ENCODE measurements at regions not wholly inside any gene's neighbourhood (a gene's known extent, or its start where the extent isn't known, plus 50 kb on each side); places are given as distances from the start of the nearest gene placed in this dataset.

DNA sequence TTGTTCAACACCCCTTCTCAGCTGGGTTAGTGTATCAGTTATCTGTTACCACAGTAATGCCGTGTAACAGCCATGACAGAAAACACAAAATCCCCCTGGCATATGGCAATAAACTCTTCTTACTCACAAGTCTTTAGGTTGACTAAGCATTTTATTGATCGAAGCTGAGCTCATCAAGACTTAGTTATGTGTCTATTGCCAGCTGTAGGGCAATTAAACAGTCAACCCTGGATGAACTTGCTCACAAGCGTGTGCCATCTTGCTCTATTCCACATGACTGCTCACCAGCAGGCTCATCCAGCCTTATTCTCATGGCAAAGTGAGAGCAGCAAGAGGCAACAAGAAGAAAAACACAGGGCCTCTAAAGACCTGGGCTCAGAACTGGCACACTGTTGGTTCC, 333.8 kb upstream of the PTBP2 start:
- Histone ChIP-seq H3K9ac (ENCODE audit: low read depth in 1 of 3, low read length in 3 of 3) (no peak overlapping the region), H3K27ac (ENCODE audit: low read depth, low read length) (no peak overlapping the region), H3K36me3 (ENCODE audit: control insufficient read depth in 3 of 3, insufficient read depth in 3 of 3, low read length in 3 of 3) (no peaks in the 10 kb centered on the region), H3K27me3 (ENCODE audit: control insufficient read depth in 3 of 3, insufficient read depth in 3 of 3, low read length in 3 of 3) (no peaks in the 10 kb centered on the region), H3K4me1 (ENCODE audit: control insufficient read depth in 3 of 3, insufficient read depth in 3 of 3, low read length in 3 of 3) (no peaks in the 10 kb centered on the region), H3K4me3 (ENCODE audit: low read length in 3 of 3) (no peak overlapping the region), H3K9me3 (ENCODE audit: control insufficient read depth in 3 of 3, low read length in 3 of 3) (no peaks in the 10 kb centered on the region)

DNA sequence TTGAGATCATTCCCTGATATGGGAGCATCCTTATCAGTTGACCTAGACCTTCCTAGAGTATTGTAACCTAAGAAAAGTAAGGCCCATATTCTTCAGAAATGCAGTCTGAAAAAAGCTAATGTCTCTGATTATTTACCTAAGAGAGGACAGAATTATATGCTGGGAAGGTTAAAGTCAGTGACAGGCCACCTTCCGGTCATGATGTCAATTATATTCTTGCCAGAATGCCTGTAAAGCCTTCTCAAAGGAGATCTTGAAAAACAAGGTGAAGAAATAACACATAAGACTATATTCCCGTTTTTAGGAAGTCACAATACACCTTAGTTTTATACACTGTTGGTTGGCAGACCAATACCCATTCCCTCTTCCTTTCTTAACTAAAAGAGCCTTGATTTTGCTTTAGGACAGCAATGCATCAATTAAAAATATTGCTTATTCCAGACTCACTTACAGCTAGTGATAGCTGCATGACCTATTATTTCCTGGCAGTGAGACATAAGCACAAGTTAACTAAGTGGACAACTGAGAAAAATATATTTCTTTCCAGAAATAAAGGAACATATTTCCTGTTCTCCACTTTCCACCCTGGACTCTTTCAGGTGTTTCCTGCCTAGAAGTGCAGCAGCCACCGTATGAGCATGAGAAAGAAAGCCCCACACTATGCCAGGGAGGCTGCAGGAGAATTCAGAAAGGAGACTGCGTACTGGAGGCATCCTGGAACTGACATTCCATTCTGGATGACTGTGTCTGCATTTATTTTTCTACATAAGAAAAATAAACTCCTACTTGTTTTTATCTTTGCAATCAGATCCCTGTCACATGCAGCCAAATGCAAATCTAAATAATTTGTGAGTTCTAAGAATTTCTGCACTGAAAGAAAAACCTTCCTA, 332.9 kb upstream of the PTBP2 start:
- Histone ChIP-seq H3K27me3 (ENCODE audit: control insufficient read depth in 3 of 3, insufficient read depth in 3 of 3, low read length in 3 of 3) (no peaks in the 10 kb centered on the region), H3K9ac (ENCODE audit: low read depth in 1 of 3, low read length in 3 of 3) (no peak overlapping the region), H3K4me1 (ENCODE audit: control insufficient read depth in 3 of 3, insufficient read depth in 3 of 3, low read length in 3 of 3) (no peaks in the 10 kb centered on the region), H3K4me3 (ENCODE audit: low read length in 3 of 3) (no peak overlapping the region), H3K9me3 (ENCODE audit: control insufficient read depth in 3 of 3, low read length in 3 of 3) (no peaks in the 10 kb centered on the region), H3K36me3 (ENCODE audit: control insufficient read depth in 3 of 3, insufficient read depth in 3 of 3, low read length in 3 of 3) (no peaks in the 10 kb centered on the region), H3K27ac (ENCODE audit: low read depth, low read length) (no peak overlapping the region)

DNA sequence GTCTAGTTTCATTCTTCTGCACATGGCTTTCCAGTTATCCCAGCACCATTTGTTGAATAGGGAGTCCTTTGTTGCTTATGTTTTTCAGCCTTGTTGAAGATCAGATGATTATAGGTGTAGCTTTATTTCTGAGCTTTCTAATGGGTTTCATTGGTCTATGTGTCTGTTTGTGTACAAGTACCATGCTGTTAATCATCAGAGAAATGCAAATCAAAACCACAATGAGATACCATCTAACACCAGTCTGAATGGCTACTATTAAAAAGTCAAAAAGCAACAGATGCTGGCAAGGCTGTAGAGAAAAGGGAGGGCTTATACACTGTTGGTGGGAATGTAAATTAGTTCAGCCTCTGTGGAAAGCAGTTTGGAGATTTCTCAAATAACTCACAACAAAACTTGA, 321.5 kb upstream of the PTBP2 start:
- H3K9ac ChIP-seq (ENCODE audit: low read depth in 1 of 3, low read length in 3 of 3): no peak overlapping the region
- H3K9me3 ChIP-seq (ENCODE audit: control insufficient read depth in 3 of 3, low read length in 3 of 3): no peaks in the 10 kb centered on the region
- no peaks in the 10 kb centered on the region for H3K27me3 ChIP-seq (ENCODE audit: control insufficient read depth in 3 of 3, insufficient read depth in 3 of 3, low read length in 3 of 3)
- H3K4me3 ChIP-seq (ENCODE audit: low read length in 3 of 3): no peak overlapping the region
- no peak overlapping the region for H3K27ac ChIP-seq (ENCODE audit: low read depth, low read length)
- no peaks in the 10 kb centered on the region for H3K4me1 ChIP-seq (ENCODE audit: control insufficient read depth in 3 of 3, insufficient read depth in 3 of 3, low read length in 3 of 3)
- H3K36me3 ChIP-seq (ENCODE audit: control insufficient read depth in 3 of 3, insufficient read depth in 3 of 3, low read length in 3 of 3): no peaks in the 10 kb centered on the region

DNA sequence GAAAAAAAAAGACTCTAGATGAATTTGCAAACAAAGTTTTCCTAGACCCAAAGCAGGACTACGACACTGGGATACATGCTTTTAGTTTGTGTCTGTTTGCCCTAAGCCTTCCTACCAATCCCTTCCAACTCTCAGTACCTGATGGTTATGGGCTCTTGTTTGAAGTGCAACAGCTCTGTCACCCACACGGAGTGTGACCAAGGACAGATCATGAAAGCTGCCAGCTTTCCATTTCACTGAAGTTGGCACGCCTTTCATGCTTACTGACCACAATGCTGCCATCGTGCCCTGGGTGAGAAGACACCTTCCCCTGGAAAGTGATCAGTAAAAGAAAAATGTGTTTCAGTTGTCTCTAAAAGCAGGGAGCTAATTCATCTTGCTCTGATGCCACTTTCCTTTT, 312.5 kb upstream of the PTBP2 start:
- peaks cover 0 to 3% (median 0%) of the 10 kb centered on the region in 3 donors for H3K4me1 ChIP-seq (ENCODE audit: control insufficient read depth in 3 of 3, insufficient read depth in 3 of 3, low read length in 3 of 3)
- no peaks in the 10 kb centered on the region for H3K27me3 ChIP-seq (ENCODE audit: control insufficient read depth in 3 of 3, insufficient read depth in 3 of 3, low read length in 3 of 3)
- no peak overlapping the region for H3K27ac ChIP-seq (ENCODE audit: low read depth, low read length)
- no peaks in the 10 kb centered on the region for H3K36me3 ChIP-seq (ENCODE audit: control insufficient read depth in 3 of 3, insufficient read depth in 3 of 3, low read length in 3 of 3)
- H3K9ac ChIP-seq (ENCODE audit: low read depth in 1 of 3, low read length in 3 of 3): no peak overlapping the region
- H3K4me3 ChIP-seq (ENCODE audit: low read length in 3 of 3): no peak overlapping the region
- no peaks in the 10 kb centered on the region for H3K9me3 ChIP-seq (ENCODE audit: control insufficient read depth in 3 of 3, low read length in 3 of 3)

DNA sequence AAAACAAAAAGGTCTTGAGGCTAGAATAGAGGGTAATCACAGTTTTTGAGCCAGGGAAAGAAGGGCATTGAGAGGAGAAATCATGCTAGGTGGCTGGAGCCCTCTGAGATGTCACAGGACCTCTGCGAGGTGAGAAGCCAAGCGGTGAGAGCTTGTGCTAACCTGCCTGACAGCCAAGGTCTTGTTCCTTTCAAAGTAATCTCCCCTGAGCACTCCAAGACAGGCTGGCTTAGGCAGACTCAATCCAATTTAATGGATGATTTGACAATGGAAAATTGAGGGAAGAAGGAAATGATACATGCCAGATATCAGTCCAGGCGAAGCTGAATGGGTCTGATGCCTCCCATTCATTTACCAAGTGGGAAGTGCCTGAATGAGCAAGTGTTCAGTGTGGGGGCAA, 311.9 kb upstream of the PTBP2 start:
- H3K9ac ChIP-seq (ENCODE audit: low read depth in 1 of 3, low read length in 3 of 3): no peak overlapping the region
- H3K9me3 ChIP-seq (ENCODE audit: control insufficient read depth in 3 of 3, low read length in 3 of 3): no peaks in the 10 kb centered on the region
- H3K27me3 ChIP-seq (ENCODE audit: control insufficient read depth in 3 of 3, insufficient read depth in 3 of 3, low read length in 3 of 3): no peaks in the 10 kb centered on the region
- H3K36me3 ChIP-seq (ENCODE audit: control insufficient read depth in 3 of 3, insufficient read depth in 3 of 3, low read length in 3 of 3): no peaks in the 10 kb centered on the region
- no peak overlapping the region for H3K4me3 ChIP-seq (ENCODE audit: low read length in 3 of 3)
- peaks cover 0 to 3% (median 0%) of the 10 kb centered on the region in 3 donors for H3K4me1 ChIP-seq (ENCODE audit: control insufficient read depth in 3 of 3, insufficient read depth in 3 of 3, low read length in 3 of 3)
- no peak overlapping the region for H3K27ac ChIP-seq (ENCODE audit: low read depth, low read length)

DNA sequence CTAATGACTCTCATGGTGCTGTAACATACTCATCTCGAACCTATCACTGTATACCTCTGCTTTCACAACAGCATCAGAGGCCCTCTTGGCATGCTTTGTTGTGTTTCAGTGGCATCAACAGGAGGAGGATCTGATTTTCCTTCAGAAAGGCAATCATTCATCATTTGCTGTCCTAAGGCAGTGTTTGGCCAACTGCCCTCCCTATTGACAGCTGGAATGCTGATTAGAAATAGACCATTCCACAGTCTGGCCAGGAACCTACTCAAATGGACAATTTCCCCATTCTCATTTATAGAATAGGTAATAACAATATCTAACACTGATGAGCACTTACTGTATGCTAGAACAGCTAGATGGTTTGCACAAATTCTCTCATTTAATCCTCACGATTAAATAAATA, 310.6 kb upstream of the PTBP2 start:
- Histone ChIP-seq H3K4me3 (ENCODE audit: low read length in 3 of 3) (no peak overlapping the region), H3K27me3 (ENCODE audit: control insufficient read depth in 3 of 3, insufficient read depth in 3 of 3, low read length in 3 of 3) (no peaks in the 10 kb centered on the region), H3K4me1 (ENCODE audit: control insufficient read depth in 3 of 3, insufficient read depth in 3 of 3, low read length in 3 of 3) (peaks cover 0 to 4% (median 1%) of the 10 kb centered on the region in 3 donors), H3K9me3 (ENCODE audit: control insufficient read depth in 3 of 3, low read length in 3 of 3) (no peaks in the 10 kb centered on the region), H3K36me3 (ENCODE audit: control insufficient read depth in 3 of 3, insufficient read depth in 3 of 3, low read length in 3 of 3) (no peaks in the 10 kb centered on the region), H3K9ac (ENCODE audit: low read depth in 1 of 3, low read length in 3 of 3) (no peak overlapping the region), H3K27ac (ENCODE audit: low read depth, low read length) (no peak overlapping the region)

DNA sequence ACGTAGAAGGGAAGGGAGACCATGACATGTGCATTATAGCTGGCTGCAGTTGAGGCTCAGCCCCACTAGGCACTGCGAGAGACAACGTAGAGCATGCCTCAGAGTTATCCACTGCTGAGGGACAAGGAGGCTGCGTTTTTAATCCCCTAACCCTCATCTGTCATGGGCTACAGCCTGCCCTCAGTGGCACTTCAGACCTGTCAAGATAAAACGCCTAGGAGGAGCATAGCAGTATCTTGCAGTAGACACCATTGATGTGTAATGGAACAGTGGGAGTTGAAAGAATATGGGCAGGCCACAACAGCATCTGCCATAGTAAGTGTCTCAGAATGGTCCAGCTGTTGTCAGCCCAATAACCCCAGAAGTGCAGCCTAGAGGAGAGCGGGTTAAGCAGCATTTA, 307.0 kb upstream of the PTBP2 start:
- H3K9ac ChIP-seq (ENCODE audit: low read depth in 1 of 3, low read length in 3 of 3): no peak overlapping the region
- H3K9me3 ChIP-seq (ENCODE audit: control insufficient read depth in 3 of 3, low read length in 3 of 3): no peaks in the 10 kb centered on the region
- peaks cover 5 to 11% (median 6%) of the 10 kb centered on the region in 3 donors for H3K4me1 ChIP-seq (ENCODE audit: control insufficient read depth in 3 of 3, insufficient read depth in 3 of 3, low read length in 3 of 3)
- no peak overlapping the region for H3K4me3 ChIP-seq (ENCODE audit: low read length in 3 of 3)
- no peak overlapping the region for H3K27ac ChIP-seq (ENCODE audit: low read depth, low read length)
- H3K36me3 ChIP-seq (ENCODE audit: control insufficient read depth in 3 of 3, insufficient read depth in 3 of 3, low read length in 3 of 3): no peaks in the 10 kb centered on the region
- no peaks in the 10 kb centered on the region for H3K27me3 ChIP-seq (ENCODE audit: control insufficient read depth in 3 of 3, insufficient read depth in 3 of 3, low read length in 3 of 3)

DNA sequence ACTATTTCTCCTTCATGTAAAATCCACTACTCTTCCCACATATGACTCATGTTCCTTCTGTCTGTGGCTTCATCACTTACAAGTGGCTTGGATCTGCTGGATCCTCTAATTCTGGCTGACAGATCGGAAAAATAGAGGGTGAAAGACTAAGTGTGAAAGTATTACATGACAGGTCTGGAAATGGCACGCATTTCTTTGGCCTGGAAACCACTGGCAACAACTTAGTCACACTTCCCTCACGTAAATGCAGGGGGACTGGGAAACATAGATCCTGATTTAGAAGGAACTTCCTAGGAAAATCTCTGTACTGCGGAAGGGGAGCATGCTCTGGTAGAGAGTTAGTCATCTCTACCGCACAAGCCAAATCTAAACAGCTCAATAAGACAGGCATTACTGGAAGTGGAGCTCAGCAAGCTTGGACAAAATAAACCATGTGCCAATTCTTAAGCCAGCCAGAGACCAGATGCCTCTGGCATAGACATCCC, 305.4 kb upstream of the PTBP2 start:
- H3K4me3 ChIP-seq (ENCODE audit: low read length in 3 of 3): no peak overlapping the region

DNA sequence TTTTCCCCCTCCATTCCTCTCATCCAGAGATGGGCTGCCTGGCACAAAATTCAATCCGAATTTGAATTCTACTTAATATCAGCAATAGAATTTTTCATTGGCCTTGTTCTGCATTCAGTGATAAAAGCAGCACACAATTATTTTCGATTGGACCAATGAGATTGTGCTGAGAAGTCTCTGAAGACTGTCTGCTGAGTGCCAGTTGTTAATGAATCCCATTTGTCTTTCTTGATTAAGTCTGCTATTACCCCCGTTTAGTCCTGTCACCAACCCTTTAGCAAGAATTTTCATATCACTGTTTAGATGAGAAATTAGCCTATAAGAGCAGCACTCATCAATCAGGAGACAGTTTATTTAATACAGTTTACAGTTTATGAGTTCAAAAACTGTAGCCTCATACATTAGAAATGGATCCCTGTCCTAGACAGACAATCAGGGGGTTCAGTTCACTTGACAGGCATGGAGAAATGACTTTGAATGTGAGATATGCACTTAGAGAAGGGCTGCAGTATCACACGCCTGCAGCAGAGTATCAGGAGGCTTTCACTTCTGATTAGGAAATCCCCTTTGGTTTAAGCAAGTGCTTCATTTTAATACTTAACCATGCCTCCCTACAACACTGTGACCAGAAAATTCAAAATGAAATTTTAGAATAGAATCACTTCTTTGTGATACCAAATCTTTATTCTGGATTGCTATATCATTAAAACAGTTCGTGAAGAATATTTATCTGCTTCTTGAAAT, 304.7 kb upstream of the PTBP2 start:
- H3K9ac ChIP-seq (ENCODE audit: low read depth in 1 of 3, low read length in 3 of 3): no peak overlapping the region
- peaks cover 5 to 11% (median 6%) of the 10 kb centered on the region in 3 donors for H3K4me1 ChIP-seq (ENCODE audit: control insufficient read depth in 3 of 3, insufficient read depth in 3 of 3, low read length in 3 of 3)
- H3K4me3 ChIP-seq (ENCODE audit: low read length in 3 of 3): no peak overlapping the region
- H3K36me3 ChIP-seq (ENCODE audit: control insufficient read depth in 3 of 3, insufficient read depth in 3 of 3, low read length in 3 of 3): no peaks in the 10 kb centered on the region
- no peaks in the 10 kb centered on the region for H3K27me3 ChIP-seq (ENCODE audit: control insufficient read depth in 3 of 3, insufficient read depth in 3 of 3, low read length in 3 of 3)
- H3K27ac ChIP-seq (ENCODE audit: low read depth, low read length): no peak overlapping the region
- no peaks in the 10 kb centered on the region for H3K9me3 ChIP-seq (ENCODE audit: control insufficient read depth in 3 of 3, low read length in 3 of 3)

More for the DNA sequence above, 305.4 kb upstream of the PTBP2 start:
- H3K36me3 ChIP-seq (ENCODE audit: control insufficient read depth in 3 of 3, insufficient read depth in 3 of 3, low read length in 3 of 3): no peaks in the 10 kb centered on the region
- peak overlapping the region; percentile 46 for H3K27ac ChIP-seq (ENCODE audit: low read depth, low read length)
- H3K27me3 ChIP-seq (ENCODE audit: control insufficient read depth in 3 of 3, insufficient read depth in 3 of 3, low read length in 3 of 3): no peaks in the 10 kb centered on the region
- H3K9me3 ChIP-seq (ENCODE audit: control insufficient read depth in 3 of 3, low read length in 3 of 3): no peaks in the 10 kb centered on the region
- H3K4me1 ChIP-seq (ENCODE audit: control insufficient read depth in 3 of 3, insufficient read depth in 3 of 3, low read length in 3 of 3): peaks cover 5 to 11% (median 6%) of the 10 kb centered on the region in 3 donors
- H3K9ac ChIP-seq (ENCODE audit: low read depth in 1 of 3, low read length in 3 of 3): no peak overlapping the region

DNA sequence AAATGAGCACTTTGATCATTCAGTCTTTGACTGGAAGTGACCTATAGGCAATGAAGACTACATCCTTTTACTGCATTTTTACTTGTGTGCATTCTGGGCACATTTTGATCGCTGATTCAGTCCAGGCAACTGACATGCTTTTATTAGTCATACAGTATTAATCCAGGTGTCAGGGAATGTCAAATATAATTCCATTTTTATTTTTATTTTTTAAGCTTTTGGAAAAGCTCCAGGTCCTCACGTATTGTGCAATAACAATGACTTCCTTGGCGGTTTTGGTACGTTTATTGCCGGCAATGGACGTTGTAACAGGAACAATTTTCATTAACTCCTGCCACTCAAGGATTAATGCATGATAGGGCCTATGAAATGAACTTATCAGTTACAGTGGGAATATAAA, 302.6 kb upstream of the PTBP2 start:
- Histone ChIP-seq H3K4me3 (ENCODE audit: low read length in 3 of 3) (no peak overlapping the region), H3K27me3 (ENCODE audit: control insufficient read depth in 3 of 3, insufficient read depth in 3 of 3, low read length in 3 of 3) (no peaks in the 10 kb centered on the region), H3K27ac (ENCODE audit: low read depth, low read length) (no peak overlapping the region), H3K9me3 (ENCODE audit: control insufficient read depth in 3 of 3, low read length in 3 of 3) (no peaks in the 10 kb centered on the region), H3K9ac (ENCODE audit: low read depth in 1 of 3, low read length in 3 of 3) (no peak overlapping the region), H3K36me3 (ENCODE audit: control insufficient read depth in 3 of 3, insufficient read depth in 3 of 3, low read length in 3 of 3) (no peaks in the 10 kb centered on the region), H3K4me1 (ENCODE audit: control insufficient read depth in 3 of 3, insufficient read depth in 3 of 3, low read length in 3 of 3) (peaks cover 5 to 11% (median 6%) of the 10 kb centered on the region in 3 donors)
